Fibroblast of mammary gland (primary cell): ENCODE measurements at regions not wholly inside any gene's neighbourhood (a gene's known extent, or its start where the extent isn't known, plus 50 kb on each side); places are given as distances from the start of the nearest gene placed in this dataset.

Experiments used
- DNase-seq: peaks from one replicate; pipeline ENCODE4 v3.0.0-alpha.2; 2010; ENCODE audit warnings: low read depth
- H3K4me3 ChIP-seq: 2 replicates; pipeline ENCODE4 v1.5.1; 2011; ENCODE audit warnings: low read depth, mild to moderate bottlenecking, low read length, moderate library complexity; ENCODE audit not compliant: control insufficient read depth
- CTCF ChIP-seq: conservative IDR thresholded peaks from 2 replicates; pipeline ENCODE4 v1.5.1; 2011; ENCODE audit warnings: low read depth, low read length, inconsistent platforms; ENCODE audit not compliant: control insufficient read depth, insufficient read depth

DNA sequence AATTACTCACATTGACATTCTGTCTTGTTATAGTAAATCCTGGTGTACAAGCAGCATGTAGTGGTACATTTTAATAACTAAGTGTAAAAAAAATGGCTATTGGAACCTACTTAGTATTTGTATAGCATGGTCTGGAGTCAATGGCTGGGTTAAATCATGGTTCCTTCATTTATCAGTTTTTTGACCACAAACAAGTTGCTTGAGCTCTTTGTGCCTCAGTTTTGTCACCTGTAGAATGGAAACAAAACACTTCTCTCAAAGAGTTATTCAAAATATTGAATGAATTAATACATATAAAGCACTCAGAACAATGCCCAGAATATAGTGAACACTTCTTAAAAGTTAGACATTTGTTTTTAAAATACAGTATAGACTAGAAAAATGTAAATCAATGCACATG is 93.2 kb upstream of the HS3ST5 start:
- H3K4me3 ChIP-seq = no peak overlapping the region
- TF ChIP-seq CTCF = no peak
- no peak for DNase-seq

- DNase-seq = no peak
- H3K4me3 ChIP-seq = no peak overlapping the region
- TF ChIP-seq CTCF = no peak
Measured at GRCh38 chr6:114432400-114432799, 89.6 kb upstream of the HS3ST5 start.

DNA sequence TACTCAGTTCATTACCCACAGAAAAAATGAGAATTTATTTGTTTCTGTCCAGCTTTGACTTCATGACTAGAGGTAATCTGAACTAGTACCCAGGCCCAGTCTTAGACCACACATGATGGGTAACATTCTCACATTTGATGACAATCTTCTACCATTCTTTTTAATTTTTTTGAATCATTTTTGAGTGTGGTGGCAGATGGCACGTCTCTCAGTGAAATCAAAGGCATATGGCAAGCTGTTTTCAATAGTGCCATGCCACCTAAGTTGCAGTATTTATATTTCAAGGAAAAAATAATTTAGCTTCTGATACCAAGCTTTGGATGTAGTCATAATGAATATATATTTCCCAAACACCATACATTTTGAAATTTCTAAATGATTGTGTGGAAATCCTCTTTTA is 88.8 kb upstream of the HS3ST5 start:
- no peak for DNase-seq
- H3K4me3 ChIP-seq = no peak overlapping the region
- TF ChIP-seq CTCF = no peak

GRCh38 chr6:114430534-114431124 is 87.8 kb upstream of the HS3ST5 start:
- no peak for DNase-seq
- H3K4me3 ChIP-seq = no peak overlapping the region
- no peak for TF ChIP-seq CTCF

DNA sequence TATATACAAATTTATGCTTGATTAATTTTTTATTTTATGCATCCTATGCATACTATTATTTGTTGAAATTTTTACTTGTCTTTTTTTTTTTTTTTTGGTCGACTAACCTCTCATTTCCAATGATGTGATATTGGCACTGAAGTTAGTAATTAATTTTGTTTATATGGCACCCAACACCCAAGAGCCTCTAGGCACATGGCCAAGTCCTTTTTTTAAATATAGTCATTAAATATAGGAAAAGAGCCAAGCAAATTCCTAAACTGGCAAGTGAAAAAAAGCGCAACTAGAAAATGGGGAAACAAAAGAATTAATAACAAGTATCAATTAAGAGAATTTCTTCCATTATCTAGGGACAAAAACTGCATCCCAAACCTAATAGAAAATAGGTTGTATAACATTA is 85.5 kb upstream of the HS3ST5 start:
- no peak for DNase-seq
- no peak for TF ChIP-seq CTCF
- H3K4me3 ChIP-seq = no peak overlapping the region

DNA sequence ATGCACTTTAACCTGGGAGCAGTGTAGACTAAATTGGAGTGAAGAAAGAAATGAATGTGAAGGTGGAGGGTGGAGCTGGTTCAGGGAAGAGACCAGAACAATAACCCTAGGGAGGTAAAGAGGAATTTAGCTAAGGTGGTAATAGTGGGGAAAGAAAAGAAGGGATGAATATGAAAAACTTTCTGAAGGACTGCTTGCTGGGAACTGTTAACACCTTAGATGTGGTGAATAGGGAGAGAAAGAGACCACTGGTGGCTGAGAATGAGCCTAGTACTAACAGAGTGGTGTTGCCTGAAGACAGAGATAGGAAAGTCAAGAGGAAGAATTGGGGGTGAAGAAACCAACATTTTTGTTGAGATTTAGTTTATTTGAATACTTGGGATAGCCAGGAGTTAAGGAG is 78.4 kb upstream of the HS3ST5 start:
- no peak overlapping the region for H3K4me3 ChIP-seq
- TF ChIP-seq CTCF = no peak
- DNase-seq = no peak

GRCh38 chr6:114419175-114419574 is 76.4 kb upstream of the HS3ST5 start:
- no peak overlapping the region for H3K4me3 ChIP-seq
- DNase-seq = no peak
- no peak for TF ChIP-seq CTCF
